ENCODE measurements at regions not wholly inside any gene's neighbourhood (a gene's known extent, or its start where the extent isn't known, plus 50 kb on each side); places are given as distances from the start of the nearest gene placed in this dataset.

DNA sequence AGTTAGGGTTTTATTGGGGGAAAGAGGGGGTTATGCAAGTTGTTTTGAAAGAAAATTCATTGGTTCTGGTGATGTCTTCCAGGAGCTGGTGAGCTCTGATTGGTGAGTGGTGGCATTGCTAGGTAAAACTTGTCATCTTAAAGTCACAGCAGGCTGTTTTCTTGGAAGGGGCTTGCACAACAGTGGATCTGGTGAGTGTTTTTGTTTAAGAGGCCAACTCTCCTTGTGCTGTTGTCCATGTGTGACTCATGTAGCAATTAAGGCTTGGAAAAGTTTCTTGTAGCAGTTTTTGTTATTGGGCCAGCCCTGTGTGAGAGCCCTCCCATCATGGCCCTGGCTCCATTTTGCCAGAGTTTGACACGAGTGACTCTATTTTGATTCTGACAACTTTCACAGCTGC lies 109.4 kb downstream of the RFC3 start:
- TF ChIP-seq, protein P1, sequence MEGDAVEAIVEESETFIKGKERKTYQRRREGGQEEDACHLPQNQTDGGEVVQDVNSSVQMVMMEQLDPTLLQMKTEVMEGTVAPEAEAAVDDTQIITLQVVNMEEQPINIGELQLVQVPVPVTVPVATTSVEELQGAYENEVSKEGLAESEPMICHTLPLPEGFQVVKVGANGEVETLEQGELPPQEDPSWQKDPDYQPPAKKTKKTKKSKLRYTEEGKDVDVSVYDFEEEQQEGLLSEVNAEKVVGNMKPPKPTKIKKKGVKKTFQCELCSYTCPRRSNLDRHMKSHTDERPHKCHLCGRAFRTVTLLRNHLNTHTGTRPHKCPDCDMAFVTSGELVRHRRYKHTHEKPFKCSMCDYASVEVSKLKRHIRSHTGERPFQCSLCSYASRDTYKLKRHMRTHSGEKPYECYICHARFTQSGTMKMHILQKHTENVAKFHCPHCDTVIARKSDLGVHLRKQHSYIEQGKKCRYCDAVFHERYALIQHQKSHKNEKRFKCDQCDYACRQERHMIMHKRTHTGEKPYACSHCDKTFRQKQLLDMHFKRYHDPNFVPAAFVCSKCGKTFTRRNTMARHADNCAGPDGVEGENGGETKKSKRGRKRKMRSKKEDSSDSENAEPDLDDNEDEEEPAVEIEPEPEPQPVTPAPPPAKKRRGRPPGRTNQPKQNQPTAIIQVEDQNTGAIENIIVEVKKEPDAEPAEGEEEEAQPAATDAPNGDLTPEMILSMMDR (IDR thresholded peaks at IDR 0.05) = no peak
- no peak for TF ChIP-seq ZFX (IDR thresholded peaks at IDR 0.05; ENCODE audit: borderline replicate concordance)

Measured in 22Rv1 (cell line).